Prostate gland (tissue), 2 donors: ENCODE measurements at regions not wholly inside any gene's neighbourhood (a gene's known extent, or its start where the extent isn't known, plus 50 kb on each side); places are given as distances from the start of the nearest gene placed in this dataset.

Experiments
- DNase-seq: peaks from one replicate; pipeline ENCODE4 v3.0.0-alpha.2; 2019; ENCODE audit warnings: low spot score
- H3K27ac ChIP-seq, 2 donors: fragments of 200-600 bp; sonication (generic); 2 replicates each; pipeline ENCODE4 v1.5.1; 2017 to 2019
- H3K27me3 ChIP-seq: fragments of 200-600 bp; sonication (generic); replicated peaks from 2 replicates; pipeline ENCODE4 v1.5.1; 2019; ENCODE audit not compliant: insufficient read depth
- H3K36me3 ChIP-seq, 2 donors: fragments of 200-600 bp; sonication (generic); 1 replicate in 1 of 2; 2 replicates in 1 of 2; pipeline versions ENCODE4 v1.5.1 to v1.8.1; 2017 to 2019
- H3K4me1 ChIP-seq: fragments of 200-600 bp; sonication (generic); replicated peaks from 2 replicates; pipeline ENCODE4 v1.5.1; 2019
- H3K4me3 ChIP-seq, 2 donors: fragments of 200-600 bp; sonication (generic); 2 replicates each; pipeline ENCODE4 v1.5.1; 2017 to 2019
- H3K9me3 ChIP-seq: fragments of 200-600 bp; sonication (generic); 2 replicates; pipeline ENCODE4 v1.5.1; 2017
- CTCF ChIP-seq, 4 experiments: fragments of 200-600 bp in 2 of 4; fragments of 450-650 bp in 2 of 4; sonication (generic) in 2 of 4; IDR thresholded peaks; 1 replicate in 3 of 4; 2 replicates in 1 of 4; pipeline ENCODE4 v1.5.1; 2016 to 2019; ENCODE audit warnings: antibody characterized with exemption in 4 of 4, mild to moderate bottlenecking in 2 of 4, moderate library complexity in 2 of 4
- POLR2A ChIP-seq: fragments of 450-650 bp; IDR thresholded peaks from one replicate; pipeline ENCODE4 v1.6.1; 2016; ENCODE audit warnings: antibody characterized with exemption, mild to moderate bottlenecking
- POLR2AphosphoS5 ChIP-seq: sonication (generic); formaldehyde crosslinking; IDR thresholded peaks from one replicate; pipeline ENCODE4 v1.6.1; 2017; ENCODE audit warnings: antibody characterized with exemption
- WGBS: methylation state at CpG from one replicate; pipeline ENCODE4 v1.1.5; 2018; 5-methylcytosine and 5-hydroxymethylcytosine counted together
- intact Hi-C: fragments of 100-400 bp; cut with DNase I; formaldehyde crosslinking; loops from one replicate; pipeline ENCODE4 v1.14.2; 2022

- WGBS: 97% methylated on average over 12 of the region's 15 CpGs
These were observed 162.4 kb downstream of the DDX1 start for GRCh38 chr2:15753811-15754702.

GRCh38 chr2:15754703-15755099 is 163.0 kb downstream of the DDX1 start:
- TF ChIP-seq POLR2A (no peak), POLR2AphosphoS5 (no peak), CTCF (IDR thresholded peaks at IDR 0.05) (no peak)
- Histone ChIP-seq H3K27ac (no peak overlapping the region), H3K27me3 (no peaks in the 10 kb centered on the region), H3K36me3 (no peaks in the 10 kb centered on the region), H3K4me1 (no peaks in the 10 kb centered on the region), H3K4me3 (no peak overlapping the region), H3K9me3 (no peaks in the 10 kb centered on the region)
- no peak for DNase-seq
- intact Hi-C loops: no loop called here
- WGBS: 54% methylated on average over 5 of the region's 5 CpGs

More at GRCh38 chr2:15753811-15754702, 162.4 kb downstream of the DDX1 start:
- no peaks in the 10 kb centered on the region for H3K36me3 ChIP-seq
- intact Hi-C loops: no loop called here
- DNase-seq: no peak
- no peaks in the 10 kb centered on the region for H3K4me1 ChIP-seq
- TF ChIP-seq POLR2AphosphoS5: no peak
- TF ChIP-seq POLR2A: no peak
- no peak for TF ChIP-seq CTCF (IDR thresholded peaks at IDR 0.05)
- no peak overlapping the region for H3K4me3 ChIP-seq
- H3K27ac ChIP-seq: no peak overlapping the region
- no peaks in the 10 kb centered on the region for H3K27me3 ChIP-seq
- no peaks in the 10 kb centered on the region for H3K9me3 ChIP-seq

- no peaks in the 10 kb centered on the region for H3K27me3 ChIP-seq
- 93% methylated on average over 2 of the region's 2 CpGs for WGBS
- no peak overlapping the region for H3K4me3 ChIP-seq
- no peaks in the 10 kb centered on the region for H3K36me3 ChIP-seq
- no peak for TF ChIP-seq POLR2AphosphoS5
- TF ChIP-seq CTCF (IDR thresholded peaks at IDR 0.05): no peak
- TF ChIP-seq POLR2A: no peak
- no peak for DNase-seq
- no peaks in the 10 kb centered on the region for H3K9me3 ChIP-seq
- H3K4me1 ChIP-seq: no peaks in the 10 kb centered on the region
- intact Hi-C loops: no loop called here
- H3K27ac ChIP-seq: no peak overlapping the region
These were observed 163.9 kb downstream of the DDX1 start for GRCh38 chr2:15755528-15755927.

GRCh38 chr2:15756011-15756550 is 164.4 kb downstream of the DDX1 start:
- TF ChIP-seq POLR2A (no peak), POLR2AphosphoS5 (no peak), CTCF (IDR thresholded peaks at IDR 0.05) (no peak)
- no peaks in the 10 kb centered on the region for H3K4me1 ChIP-seq
- no peak for DNase-seq
- H3K4me3 ChIP-seq: no peak overlapping the region
- no peak overlapping the region for H3K27ac ChIP-seq
- 93% methylated on average over 2 of the region's 2 CpGs for WGBS
- no peaks in the 10 kb centered on the region for H3K9me3 ChIP-seq
- intact Hi-C loops: no loop called here
- no peaks in the 10 kb centered on the region for H3K36me3 ChIP-seq
- no peaks in the 10 kb centered on the region for H3K27me3 ChIP-seq
